ENCODE measurements at regions not wholly inside any gene's neighbourhood (a gene's known extent, or its start where the extent isn't known, plus 50 kb on each side); places are given as distances from the start of the nearest gene placed in this dataset.

GRCh38 chr2:59458800-59459199 lies 1094.7 kb downstream of the BCL11A start:
- H3K4me3 ChIP-seq (ENCODE audit: low read length): no peak overlapping the region
- no peak overlapping the region for H3K27ac ChIP-seq (ENCODE audit: low read length)
- H3K79me2 ChIP-seq (replicated peaks; ENCODE audit: insufficient read depth, low read length): no peaks in the 10 kb centered on the region
- H3K27me3 ChIP-seq (ENCODE audit: insufficient read depth, low read depth, low read length): no peaks in the 10 kb centered on the region
- H4K20me1 ChIP-seq (ENCODE audit: insufficient read depth): no peaks in the 10 kb centered on the region
- no peaks in the 10 kb centered on the region for H3K36me3 ChIP-seq (ENCODE audit: insufficient read depth, low read length)
- H3F3A ChIP-seq (ENCODE audit: insufficient read depth, low read length, poor library complexity, severe bottlenecking): no peaks in the 10 kb centered on the region
- no peaks in the 10 kb centered on the region for H3K9me2 ChIP-seq (ENCODE audit: insufficient read depth, low read length)
- no peak for TF ChIP-seq POLR2AphosphoS5 (IDR thresholded peaks at IDR 0.05)
- TF ChIP-seq SMC3 (conservative IDR thresholded peaks at IDR 0.05; ENCODE audit: poor library complexity): no peak
- TF ChIP-seq, protein P1, sequence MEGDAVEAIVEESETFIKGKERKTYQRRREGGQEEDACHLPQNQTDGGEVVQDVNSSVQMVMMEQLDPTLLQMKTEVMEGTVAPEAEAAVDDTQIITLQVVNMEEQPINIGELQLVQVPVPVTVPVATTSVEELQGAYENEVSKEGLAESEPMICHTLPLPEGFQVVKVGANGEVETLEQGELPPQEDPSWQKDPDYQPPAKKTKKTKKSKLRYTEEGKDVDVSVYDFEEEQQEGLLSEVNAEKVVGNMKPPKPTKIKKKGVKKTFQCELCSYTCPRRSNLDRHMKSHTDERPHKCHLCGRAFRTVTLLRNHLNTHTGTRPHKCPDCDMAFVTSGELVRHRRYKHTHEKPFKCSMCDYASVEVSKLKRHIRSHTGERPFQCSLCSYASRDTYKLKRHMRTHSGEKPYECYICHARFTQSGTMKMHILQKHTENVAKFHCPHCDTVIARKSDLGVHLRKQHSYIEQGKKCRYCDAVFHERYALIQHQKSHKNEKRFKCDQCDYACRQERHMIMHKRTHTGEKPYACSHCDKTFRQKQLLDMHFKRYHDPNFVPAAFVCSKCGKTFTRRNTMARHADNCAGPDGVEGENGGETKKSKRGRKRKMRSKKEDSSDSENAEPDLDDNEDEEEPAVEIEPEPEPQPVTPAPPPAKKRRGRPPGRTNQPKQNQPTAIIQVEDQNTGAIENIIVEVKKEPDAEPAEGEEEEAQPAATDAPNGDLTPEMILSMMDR (IDR thresholded peaks at IDR 0.05; ENCODE audit: poor library complexity, severe bottlenecking): no peak
- no peak overlapping the region for H3K9ac ChIP-seq (ENCODE audit: low read length)
- no peaks in the 10 kb centered on the region for H3K9me3 ChIP-seq (ENCODE audit: low read length)
- H3K4me2 ChIP-seq (ENCODE audit: low read length): no peak overlapping the region
- H2AFZ ChIP-seq (ENCODE audit: low read depth, low read length): no peak overlapping the region

GRCh38 chr2:59456285-59456684 lies 1097.2 kb downstream of the BCL11A start:
- H3K27ac ChIP-seq (ENCODE audit: low read length): no peak overlapping the region

DNA sequence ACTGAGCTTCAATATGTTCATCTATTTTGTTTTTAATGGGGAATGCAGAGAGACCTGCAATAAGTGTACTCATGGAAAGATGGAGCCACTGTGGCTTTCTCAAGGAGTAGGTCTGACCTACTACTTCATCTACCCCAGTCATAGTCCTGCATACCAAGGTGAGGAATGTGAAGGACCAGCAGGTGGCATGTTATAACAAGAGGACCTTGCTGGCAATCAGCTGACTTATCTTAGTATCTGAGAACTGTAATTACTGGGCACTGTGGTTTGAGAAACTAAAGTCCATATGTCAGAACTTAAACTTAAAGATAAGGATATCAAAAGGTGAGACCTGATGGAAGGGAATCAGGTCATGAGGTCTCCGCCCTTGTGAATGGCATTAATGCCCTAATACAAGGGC lies 1104.2 kb downstream of the BCL11A start:
- Histone ChIP-seq H3K27ac (ENCODE audit: low read length) (no peak overlapping the region), H2AFZ (ENCODE audit: low read depth, low read length) (no peak overlapping the region), H4K20me1 (ENCODE audit: insufficient read depth) (no peaks in the 10 kb centered on the region), H3K4me3 (ENCODE audit: low read length) (no peak overlapping the region), H3K4me2 (ENCODE audit: low read length) (no peak overlapping the region), H3K9me2 (ENCODE audit: insufficient read depth, low read length) (no peaks in the 10 kb centered on the region), H3K9me3 (ENCODE audit: low read length) (no peaks in the 10 kb centered on the region), H3K9ac (ENCODE audit: low read length) (no peak overlapping the region), H3K27me3 (ENCODE audit: insufficient read depth, low read depth, low read length) (no peaks in the 10 kb centered on the region), H3K79me2 (replicated peaks; ENCODE audit: insufficient read depth, low read length) (no peaks in the 10 kb centered on the region), H3K36me3 (ENCODE audit: insufficient read depth, low read length) (no peaks in the 10 kb centered on the region), H3F3A (ENCODE audit: insufficient read depth, low read length, poor library complexity, severe bottlenecking) (no peaks in the 10 kb centered on the region)
- TF ChIP-seq, protein P1 (IDR thresholded peaks at IDR 0.05; ENCODE audit: poor library complexity, severe bottlenecking): no peak
- TF ChIP-seq EP300 (conservative IDR thresholded peaks at IDR 0.05; ENCODE audit: poor library complexity, severe bottlenecking) (no peak), TAF1 (IDR thresholded peaks at IDR 0.05; ENCODE audit: low read depth) (no peak), RAD21 (conservative IDR thresholded peaks at IDR 0.05) (no peak)

More at GRCh38 chr2:59456285-59456684, 1097.2 kb downstream of the BCL11A start:
- no peak overlapping the region for H3K9ac ChIP-seq (ENCODE audit: low read length)
- no peak overlapping the region for H3K4me2 ChIP-seq (ENCODE audit: low read length)
- no peaks in the 10 kb centered on the region for H3K79me2 ChIP-seq (replicated peaks; ENCODE audit: insufficient read depth, low read length)
- H3K36me3 ChIP-seq (ENCODE audit: insufficient read depth, low read length): no peaks in the 10 kb centered on the region
- H3K4me3 ChIP-seq (ENCODE audit: low read length): no peak overlapping the region
- no peaks in the 10 kb centered on the region for H3K9me3 ChIP-seq (ENCODE audit: low read length)
- H3K9me2 ChIP-seq (ENCODE audit: insufficient read depth, low read length): no peaks in the 10 kb centered on the region
- no peaks in the 10 kb centered on the region for H4K20me1 ChIP-seq (ENCODE audit: insufficient read depth)
- no peaks in the 10 kb centered on the region for H3F3A ChIP-seq (ENCODE audit: insufficient read depth, low read length, poor library complexity, severe bottlenecking)
- H2AFZ ChIP-seq (ENCODE audit: low read depth, low read length): no peak overlapping the region
- H3K27me3 ChIP-seq (ENCODE audit: insufficient read depth, low read depth, low read length): no peaks in the 10 kb centered on the region
- TF ChIP-seq, protein P2, sequence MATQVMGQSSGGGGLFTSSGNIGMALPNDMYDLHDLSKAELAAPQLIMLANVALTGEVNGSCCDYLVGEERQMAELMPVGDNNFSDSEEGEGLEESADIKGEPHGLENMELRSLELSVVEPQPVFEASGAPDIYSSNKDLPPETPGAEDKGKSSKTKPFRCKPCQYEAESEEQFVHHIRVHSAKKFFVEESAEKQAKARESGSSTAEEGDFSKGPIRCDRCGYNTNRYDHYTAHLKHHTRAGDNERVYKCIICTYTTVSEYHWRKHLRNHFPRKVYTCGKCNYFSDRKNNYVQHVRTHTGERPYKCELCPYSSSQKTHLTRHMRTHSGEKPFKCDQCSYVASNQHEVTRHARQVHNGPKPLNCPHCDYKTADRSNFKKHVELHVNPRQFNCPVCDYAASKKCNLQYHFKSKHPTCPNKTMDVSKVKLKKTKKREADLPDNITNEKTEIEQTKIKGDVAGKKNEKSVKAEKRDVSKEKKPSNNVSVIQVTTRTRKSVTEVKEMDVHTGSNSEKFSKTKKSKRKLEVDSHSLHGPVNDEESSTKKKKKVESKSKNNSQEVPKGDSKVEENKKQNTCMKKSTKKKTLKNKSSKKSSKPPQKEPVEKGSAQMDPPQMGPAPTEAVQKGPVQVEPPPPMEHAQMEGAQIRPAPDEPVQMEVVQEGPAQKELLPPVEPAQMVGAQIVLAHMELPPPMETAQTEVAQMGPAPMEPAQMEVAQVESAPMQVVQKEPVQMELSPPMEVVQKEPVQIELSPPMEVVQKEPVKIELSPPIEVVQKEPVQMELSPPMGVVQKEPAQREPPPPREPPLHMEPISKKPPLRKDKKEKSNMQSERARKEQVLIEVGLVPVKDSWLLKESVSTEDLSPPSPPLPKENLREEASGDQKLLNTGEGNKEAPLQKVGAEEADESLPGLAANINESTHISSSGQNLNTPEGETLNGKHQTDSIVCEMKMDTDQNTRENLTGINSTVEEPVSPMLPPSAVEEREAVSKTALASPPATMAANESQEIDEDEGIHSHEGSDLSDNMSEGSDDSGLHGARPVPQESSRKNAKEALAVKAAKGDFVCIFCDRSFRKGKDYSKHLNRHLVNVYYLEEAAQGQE (IDR thresholded peaks at IDR 0.05; ENCODE audit: borderline replicate concordance): no peak
- no peak for TF ChIP-seq MXI1 (conservative IDR thresholded peaks at IDR 0.05; ENCODE audit: poor library complexity, severe bottlenecking)
- no peak for TF ChIP-seq SMC3 (conservative IDR thresholded peaks at IDR 0.05; ENCODE audit: poor library complexity)
